GM19397 (cell line): ENCODE measurements at regions not wholly inside any gene's neighbourhood (a gene's known extent, or its start where the extent isn't known, plus 50 kb on each side); places are given as distances from the start of the nearest gene placed in this dataset.
"Not testable (repeated sequence)": the region's sequence is repeated elsewhere in the genome, so short reads cannot be mapped to it uniquely, and the experiment has no call there.

Source experiments
- ATAC-seq: cut with Tn5 transposase; IDR thresholded peaks from one replicate; pipeline ENCODE4 v1.9.1; 2021; ENCODE audit warnings: mild to moderate bottlenecking, moderate library complexity; ENCODE audit not compliant: unreplicated experiment

DNA sequence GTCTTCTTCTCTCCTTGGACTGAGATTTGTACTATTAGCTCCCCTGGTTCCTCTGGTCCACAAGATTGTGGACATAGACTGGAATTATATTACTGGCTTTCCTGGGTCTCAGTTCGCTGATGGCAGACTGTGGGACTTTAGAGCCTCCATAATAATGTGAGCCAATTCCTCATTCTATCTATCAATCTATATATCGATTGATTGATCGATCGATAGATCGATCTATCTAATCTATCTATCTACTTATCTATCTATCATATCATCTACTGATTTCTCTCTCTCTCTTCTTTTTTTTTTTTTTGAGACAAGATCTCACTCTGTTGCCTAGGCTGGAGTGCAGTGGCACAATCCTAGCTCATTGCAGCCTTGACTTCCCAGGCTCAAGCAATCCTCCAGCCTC, 51.5 kb upstream of the DDR1 start:
- ATAC-seq, result no peak

DNA sequence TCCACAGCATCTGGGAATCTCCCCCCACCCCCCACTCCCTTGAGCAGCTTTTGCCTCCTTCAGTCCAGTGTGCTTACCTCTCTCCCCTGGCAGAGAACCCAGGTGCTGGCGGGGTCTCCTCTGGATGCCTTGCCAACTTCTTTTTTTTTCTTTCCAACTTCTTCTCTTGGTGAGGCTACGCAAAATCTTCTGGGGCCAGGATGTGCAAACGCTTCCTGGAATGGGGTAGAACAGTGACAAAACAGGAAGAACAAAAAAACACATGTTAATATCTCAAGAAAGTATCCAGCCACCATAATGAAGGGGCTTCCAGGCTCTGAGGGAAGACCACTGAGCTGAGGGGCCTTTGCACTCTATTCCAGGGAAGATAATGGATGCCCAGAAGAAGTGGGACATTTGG, 53.9 kb upstream of the DDR1 start:
- no peak for ATAC-seq

DNA sequence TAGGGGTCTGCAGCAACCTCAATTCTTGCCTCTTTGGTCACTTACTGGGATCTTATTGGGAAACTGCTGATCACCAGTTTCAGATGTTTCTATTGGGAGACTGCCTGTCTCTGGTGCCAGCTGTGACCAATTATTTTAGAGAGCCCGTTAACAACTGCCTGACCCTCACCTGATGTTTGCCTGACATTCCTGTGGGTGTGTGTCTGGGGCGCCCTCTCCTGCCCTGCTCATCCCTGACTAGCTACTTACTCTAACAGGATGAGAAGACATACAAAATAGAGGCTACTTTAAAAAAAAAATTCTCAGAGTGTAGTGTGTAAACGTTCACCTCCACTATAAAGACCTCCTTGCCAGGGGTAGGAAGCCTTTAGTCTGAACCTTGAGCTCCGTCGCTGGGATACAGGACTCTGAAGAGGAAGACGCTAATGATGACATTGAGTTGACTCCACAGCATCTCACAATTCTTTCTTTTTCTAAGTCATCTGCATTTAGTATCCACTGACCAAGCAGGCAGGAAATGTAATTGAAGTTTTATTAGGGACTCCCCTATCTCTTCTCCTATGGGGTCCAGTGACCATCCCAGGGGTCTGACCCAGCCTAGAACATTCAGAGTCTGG, 54.6 kb upstream of the DDR1 start:
- ATAC-seq, result no peak

DNA sequence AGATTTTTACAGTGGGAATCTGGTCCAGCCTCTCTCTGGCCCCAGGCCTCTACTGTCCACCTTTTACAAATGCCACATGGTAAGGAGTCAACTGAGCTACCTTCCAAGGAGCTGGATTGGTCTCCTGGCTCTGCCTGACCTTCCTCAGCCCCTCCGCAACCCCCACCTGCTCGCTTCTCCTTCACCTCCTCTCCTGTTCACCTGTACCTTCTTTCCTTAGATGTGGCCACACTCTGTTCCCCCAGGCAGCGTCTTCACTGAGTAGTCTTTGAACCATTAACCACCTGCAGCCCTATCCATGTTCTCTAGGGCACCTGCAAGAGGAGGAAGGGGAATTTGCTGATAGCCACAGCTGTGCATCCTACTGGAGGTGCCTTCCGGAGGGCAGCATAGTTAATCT, 55.3 kb upstream of the DDR1 start:
- no peak for ATAC-seq

DNA sequence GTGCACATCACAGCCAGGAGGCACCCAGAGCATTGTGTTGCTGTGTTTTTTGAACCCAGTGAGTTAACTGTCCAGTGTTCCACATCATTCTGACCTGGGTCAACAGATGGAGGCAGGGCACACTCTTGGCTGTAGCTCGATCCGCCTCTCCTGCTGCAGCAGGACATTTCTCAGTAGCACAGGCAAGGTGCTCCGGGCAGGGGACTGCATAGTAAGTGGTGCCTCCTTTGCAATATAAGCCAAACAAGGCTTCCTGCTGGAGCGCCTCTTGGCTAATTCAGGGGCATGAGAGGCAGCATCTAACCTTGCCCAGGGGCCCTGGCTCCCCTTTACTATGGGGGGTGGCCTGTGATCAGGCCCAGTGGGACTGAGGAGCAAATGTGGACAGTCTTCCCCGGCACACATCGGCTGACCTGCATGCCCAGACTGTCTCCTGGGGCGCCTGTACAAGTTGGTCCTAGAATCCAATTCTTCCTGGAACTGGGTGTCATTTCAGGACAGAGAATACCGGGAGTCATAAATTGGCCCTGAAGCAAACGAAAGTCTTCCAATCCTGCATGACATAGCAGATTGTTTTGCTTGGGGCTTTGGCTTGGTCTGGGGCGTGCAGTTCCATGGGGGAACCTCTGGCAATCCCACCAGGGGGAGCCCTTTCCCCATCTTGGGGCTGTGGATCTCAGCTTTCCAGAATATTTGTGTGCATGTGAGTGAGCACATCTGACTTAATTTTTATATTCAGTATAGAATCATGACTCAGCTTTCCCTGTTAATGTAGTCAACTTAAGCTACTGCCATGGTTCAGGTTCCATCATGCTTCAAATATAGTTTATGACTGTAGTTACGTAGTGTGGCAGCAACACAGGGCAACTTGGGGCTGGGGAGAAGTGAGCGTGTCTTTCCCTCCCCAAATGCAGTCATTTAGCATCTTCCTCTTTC, 56.0 kb upstream of the DDR1 start:
- no peak for ATAC-seq

DNA sequence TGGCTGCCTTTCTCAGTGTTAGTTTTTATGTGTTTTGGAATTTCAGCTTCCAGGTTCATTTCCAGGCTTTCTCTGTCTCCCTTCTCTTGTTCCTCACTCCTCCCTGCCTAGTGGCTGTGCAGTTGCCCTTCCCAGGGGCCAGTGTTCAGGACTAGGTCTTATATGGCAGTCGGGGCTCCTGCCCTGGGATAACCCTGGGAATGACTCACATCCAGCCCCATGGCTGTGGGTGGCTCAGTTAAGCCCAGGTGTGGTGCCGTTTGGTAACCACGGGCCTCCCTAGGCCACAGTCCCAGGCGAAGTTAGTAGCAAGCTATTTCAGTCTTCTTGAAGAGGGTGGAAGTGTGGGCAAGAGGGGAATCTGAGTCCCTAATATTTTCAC, 57.4 kb upstream of the DDR1 start:
- ATAC-seq, result no peak

DNA sequence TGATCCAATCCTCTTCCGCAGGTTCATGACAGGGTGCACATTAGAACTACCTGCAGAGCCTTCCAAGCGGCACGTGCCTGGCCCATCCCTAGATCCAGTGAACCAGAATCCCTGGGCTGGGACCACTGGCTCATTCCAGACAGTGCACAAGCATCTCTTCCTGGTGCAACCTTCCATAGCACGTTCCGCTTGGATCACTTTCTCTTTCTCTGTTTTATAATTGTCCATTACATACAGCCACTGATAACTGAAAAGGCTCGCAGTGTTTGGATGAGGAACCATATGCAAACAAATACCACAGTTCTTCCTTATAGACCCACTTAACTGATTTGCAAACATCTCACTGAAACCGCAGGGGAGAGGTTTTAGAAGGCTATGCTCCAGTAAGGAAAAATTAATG, 59.6 kb upstream of the DDR1 start:
- no peak for ATAC-seq

DNA sequence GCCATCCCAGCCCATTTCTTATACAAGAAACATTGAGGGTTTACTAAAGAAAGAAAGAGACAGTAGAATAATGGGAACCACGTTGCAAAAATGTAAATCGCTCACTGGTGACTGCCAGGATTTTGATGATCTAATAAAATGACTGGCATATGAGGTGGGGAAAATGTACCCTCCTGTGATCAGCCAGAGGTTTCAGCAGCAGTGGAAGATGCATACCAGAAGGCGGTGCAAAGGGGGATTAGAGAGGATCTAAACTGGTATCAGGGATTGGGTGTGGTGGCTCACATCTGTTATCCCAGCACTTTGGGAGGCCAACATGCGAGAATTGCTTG, 60.8 kb upstream of the DDR1 start:
- ATAC-seq, result no peak

DNA sequence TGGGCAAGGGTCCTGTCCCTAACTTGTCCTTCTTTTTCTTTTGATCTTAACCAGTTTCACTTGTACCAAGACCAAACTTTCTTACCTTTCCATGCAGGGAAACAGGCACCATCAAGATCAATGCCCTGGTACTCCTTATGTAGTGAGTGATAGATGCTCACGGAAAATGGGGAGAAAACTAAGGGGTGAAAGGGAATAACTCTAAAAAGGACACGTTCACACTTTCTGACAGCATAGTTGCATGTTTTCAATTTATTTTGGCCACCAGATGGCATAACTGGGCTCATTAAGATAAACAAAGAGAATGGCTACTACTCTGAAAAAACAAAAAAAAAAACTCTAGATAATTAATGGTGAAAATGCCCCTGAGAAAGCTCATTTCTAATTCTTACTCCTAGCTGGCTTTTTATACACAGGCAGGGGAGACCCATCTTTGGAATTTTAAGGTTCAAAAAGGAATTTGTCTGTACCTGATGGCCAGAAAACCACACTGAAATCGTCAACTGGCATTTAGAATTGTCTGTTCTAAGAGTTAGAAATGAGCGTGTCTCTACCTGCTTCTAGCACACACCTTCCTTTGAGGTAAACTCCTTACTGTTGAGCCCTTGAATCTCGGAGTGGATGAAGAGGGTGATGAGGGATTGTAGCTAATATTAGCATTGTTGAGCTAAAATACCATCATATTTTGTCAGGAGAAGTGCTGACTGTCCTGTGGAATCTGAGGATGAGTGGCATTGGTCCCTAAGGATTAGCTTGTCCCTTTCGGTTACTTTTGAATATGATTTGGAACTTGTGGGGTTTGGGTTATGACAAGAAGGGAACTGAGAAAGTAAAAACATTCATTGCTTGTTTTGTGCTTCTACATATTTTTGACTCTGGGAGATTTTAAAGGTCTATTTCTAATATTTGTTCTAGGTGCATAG, 62.2 kb upstream of the DDR1 start:
- ATAC-seq, result no peak

DNA sequence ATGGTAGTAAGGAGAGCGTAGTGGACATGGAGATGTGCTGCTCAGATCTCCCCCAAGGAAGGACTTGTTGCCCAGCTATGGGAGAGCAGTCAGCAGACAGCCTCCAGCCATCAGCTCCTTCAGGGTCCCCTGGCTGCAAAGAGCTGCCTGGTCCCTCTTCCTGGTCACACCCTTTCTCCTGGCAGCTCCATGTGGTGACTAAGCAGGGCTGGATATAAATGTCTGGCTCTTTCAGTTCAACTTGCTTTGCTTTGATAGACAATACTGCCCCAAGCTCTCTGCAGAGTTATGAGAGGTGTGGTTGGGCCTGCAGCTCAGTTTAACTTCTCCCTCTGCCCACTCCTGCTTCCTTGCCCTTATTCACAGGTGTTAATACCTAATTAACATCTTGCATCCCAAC, 64.1 kb upstream of the DDR1 start:
- no peak for ATAC-seq

DNA sequence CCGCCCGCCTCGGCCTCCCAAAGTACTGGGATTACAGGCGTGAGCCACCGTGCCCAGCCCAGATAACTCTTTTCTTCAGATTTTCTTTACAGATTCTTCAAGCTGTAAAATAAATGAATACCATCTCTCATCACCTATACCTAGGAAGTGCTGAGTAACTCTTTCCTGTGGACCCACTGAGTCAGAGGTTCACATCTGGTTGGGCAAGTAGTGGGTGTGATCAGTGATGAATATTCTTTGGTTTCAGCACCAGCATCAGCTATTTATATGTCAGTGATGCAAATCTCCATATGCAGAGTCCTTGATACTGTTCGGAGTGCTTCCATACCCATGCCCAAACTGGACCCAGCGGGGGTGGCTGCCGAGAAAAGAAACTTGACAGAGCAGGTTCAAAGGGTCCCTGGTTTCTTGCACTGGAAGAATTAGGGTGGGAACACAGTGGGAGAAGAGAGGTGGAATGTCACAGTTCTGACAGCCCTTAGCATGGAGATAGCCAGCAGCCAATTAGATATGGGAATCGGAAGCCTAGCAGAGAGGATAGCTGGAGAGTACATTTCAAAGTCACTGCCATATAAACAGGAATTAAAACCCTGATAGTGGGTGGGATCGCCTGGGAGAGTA, 64.9 kb upstream of the DDR1 start:
- ATAC-seq, result no peak

DNA sequence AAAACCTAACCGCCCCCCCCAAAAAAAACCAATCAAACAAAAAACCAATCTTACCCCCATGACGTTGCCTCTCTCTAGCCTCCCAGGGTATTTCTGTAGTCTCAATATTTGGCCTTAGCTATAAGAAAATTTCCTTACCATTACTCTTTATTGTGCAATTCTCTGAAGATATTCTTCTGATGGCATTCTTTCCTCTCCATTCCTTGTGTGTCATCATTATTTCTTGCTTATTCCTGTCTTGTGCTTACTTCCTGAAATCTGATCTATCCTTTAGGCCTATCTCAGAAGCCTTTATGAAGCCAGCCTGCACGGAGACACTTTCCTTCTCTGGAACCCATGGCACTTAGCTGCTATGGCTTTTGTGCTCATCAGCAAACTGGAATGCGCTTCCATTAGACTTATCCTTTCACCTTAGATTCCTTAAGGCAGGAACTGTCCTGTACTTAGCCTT, 65.9 kb upstream of the DDR1 start:
- ATAC-seq, result no peak

DNA sequence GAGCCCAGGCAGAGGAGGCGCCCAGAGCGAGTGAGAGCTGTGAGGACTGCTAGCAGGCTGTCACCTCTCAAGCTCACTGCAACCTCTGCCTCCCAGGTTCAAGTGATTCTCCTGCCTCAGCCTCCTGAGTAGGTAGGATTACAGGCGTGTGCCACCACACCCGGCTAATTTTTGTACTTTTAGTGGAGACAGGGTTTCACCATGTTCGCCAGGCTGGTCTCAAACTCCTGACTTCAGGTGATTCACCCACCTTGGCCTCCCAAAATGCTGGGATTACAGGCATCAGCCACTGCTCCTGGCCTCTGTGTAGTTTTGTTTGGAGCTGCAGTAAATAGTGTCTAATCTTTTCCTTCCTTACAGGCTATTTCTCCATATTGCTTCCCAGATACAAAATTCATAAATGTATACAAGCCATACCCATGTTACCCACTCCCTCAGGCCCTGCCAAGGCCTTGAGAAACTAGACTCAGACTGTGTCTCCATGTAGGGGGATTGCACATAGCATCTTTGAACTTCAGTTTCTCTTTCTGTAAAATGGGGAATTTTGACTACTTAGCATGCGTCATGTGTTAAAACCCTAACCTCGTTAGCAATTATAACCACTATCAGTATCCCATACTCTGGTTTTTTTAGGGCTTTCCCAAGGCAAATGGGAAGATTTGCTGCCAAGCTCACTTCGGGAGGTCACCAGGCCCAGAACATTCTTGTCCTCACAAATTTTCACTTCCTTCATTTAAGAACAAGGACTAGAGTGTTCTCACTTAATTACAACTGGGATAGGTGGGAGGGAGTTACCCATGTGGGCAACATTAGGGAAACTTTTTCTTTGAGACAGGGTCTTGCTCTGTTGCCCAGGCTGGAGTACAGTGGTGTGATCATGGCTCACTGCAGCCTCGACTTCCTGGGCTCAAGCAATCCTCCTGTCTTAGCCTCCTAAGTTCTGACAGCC, 67.3 kb upstream of the DDR1 start:
- ATAC-seq, result no peak

DNA sequence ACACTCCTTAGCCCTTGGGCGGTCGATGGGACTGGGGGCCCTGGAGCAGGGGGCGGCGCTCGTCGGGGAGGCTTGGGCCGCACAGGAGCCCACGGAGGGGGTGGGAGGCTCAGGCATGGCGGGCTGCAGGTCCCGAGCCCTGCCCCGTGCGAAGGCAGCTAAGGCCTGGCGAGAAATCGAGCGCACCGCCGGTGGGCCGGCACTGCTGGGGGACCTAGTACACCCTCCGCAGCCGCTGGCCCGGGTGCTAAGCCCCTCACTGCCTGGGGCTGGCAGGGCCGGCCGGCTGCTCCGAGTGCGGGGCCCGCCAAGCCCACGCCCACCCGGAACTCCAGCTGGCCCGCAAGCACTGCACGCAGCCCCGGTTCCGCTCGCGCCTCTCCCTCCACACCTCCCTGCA, 68.0 kb upstream of the DDR1 start:
- ATAC-seq, result not testable (repeated sequence)

DNA sequence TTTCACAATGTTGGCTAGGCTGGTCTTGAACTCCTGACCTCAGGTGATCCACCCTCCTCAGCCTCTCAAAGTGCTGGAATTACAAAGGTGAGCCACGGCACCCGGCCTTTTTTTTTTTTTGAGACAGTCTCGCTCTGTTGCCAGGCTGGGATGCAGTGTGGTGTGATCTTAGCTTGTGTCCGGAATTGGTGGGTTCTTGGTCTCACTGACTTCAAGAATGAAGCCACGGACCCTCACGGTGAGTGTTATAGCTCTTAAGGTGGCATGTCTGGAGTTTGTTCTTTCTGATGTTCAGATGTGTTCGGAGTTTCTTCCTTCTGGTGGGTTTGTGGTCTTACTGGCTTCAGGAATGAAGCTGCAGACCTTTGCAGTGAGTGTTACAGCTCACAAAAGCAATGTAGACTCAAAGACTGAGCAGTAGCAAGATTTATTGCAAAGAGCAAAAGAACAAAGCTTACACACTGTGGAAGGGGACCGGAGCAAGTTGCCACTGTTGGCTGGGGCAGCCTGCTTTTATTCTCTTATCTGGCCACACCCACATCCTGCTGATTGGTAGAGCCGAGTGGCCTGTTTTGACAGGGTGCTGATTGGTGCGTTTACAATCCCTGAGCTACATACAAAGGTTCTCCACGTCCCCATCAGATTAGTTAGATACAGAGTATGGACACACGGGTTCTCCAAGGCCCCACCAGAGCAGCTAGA, 69.1 kb upstream of the DDR1 start:
- not testable (repeated sequence) for ATAC-seq

DNA sequence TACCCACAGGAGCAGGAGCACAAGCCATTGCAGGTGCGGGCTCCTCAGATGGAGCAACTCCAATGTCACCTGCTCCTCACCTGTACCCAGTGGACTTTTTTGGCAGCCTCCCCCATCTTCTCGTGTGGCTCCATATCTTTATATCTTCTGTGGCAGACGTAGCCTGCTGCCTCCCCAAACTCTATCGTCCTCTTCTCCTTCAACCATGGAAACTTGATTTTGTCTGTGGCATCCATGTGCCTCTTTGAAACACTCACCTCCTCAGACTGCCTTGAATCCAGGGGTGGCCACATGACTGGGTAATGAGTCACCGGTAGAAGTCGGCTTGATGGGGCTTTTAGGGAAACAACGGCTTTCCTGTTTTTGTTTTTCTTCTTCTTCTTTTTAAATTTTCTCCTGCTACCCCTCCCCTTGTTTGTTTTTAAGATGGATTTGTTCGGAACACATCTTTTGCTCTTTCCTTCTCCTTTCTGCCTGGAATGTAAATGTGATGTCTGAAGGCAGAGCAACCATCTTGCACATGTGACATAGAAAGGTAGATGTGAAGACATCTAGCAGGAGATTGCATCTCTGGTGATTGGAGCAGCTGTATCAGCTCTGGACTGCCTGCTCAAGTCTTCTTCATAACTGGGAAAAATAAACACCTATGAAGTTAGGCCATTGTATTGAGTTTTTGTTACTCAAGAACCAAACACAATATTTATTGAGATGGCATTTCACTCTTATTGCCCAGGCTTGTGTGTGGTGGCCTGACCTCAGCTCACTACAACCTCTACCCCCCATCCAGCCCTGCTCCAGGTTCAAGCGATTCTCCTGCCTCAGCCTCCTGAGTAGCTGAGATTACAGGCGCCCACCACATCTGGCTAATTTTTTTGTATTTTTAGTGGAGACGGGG, 69.9 kb upstream of the DDR1 start:
- no peak for ATAC-seq

DNA sequence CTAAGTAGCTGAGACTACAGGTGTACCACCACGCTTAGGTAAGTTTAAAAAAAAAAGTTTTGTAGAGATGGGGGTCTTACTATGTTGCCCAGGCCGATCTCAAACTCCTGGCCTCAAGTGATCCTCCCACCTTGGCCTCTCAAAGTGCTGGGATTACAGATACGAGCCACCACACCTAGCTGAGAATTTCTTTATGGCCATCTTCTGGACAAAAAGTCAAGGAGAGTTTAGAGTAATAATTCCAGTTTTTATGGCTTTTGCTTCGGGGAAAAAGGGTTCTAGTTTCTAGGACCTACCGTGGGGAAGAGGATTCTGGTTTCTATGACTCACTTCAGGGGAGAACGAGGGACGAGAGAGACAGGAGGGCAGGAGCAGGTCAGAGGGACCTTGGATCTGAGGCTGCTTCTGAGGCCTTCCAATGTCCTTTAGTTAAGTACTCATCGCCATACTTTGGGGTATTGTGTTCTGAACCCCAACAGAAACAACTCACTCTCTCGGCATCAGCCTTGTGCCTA, 69.3 kb upstream of the IER3 start:
- ATAC-seq, result no peak

DNA sequence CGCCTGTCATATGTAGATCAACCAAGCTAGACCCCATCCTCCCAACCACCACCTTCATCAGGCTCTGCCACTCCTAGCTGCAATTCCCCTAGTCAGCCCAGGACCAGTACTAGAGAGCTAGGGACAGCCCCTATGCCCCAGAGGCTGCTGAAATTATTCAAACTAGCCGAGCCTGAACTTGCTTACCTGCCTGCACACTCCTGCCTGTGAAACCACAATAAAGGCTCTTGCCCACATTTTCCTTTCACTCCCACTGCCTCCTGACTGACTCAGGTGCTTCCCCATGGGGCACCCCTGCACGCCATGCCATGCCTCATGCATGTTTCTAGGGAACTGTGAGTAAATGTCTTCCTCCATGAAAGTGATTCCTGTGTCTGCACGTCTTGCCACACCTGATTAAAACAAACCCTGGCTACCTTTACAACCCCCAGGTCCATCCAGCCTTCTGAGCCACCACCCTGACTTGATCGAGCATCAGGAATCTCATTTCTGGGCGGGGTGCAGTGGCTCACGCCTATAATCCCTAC, 66.5 kb upstream of the IER3 start:
- ATAC-seq, result peak; percentile 77
